GM19043 (cell line): ENCODE measurements at regions not wholly inside any gene's neighbourhood (a gene's known extent, or its start where the extent isn't known, plus 50 kb on each side); places are given as distances from the start of the nearest gene placed in this dataset.
"Not testable (repeated sequence)": the region's sequence is repeated elsewhere in the genome, so short reads cannot be mapped to it uniquely, and the experiment has no call there.

Source experiments
- ATAC-seq: cut with Tn5 transposase; IDR thresholded peaks from one replicate; pipeline ENCODE4 v1.9.1; 2021; ENCODE audit warnings: low read depth; ENCODE audit not compliant: unreplicated experiment

DNA sequence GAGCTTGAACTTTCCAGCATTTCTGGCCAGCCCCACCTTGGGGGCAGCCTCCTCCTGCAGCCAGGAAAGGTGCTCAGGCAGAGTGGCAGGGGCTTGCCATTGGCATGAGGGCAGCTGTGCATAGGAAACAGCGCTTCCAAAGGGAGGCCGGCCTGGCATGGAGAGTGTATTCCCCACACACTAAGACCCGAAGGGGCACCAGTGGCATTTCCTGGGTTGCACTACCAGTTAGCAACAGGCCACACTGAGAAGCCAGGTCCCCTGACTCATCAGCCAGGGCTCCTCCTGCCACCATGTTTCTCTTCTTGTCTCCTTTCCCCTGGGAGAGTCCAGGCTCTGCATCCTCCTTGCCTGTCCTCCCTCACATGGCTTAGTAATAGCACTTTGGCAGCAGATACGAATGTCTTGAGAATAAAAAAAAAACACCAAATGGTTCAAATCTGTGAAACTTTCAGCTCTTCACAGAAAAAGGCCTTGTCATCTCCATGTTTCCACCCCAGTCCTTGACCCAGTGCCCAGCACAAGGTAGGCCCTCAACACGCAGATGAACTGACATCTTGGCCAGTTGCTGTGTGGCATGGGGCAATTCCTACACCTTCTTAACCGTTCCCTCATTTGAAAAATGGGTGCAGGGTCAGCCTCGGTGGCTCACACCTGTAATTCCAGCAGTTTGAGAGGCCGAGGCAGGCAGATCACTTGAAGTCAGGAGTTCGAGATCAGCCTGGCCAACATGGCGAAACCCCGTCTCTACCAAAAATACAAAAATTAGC is 180.4 kb downstream of the SMAD6 start:
- no peak for ATAC-seq

DNA sequence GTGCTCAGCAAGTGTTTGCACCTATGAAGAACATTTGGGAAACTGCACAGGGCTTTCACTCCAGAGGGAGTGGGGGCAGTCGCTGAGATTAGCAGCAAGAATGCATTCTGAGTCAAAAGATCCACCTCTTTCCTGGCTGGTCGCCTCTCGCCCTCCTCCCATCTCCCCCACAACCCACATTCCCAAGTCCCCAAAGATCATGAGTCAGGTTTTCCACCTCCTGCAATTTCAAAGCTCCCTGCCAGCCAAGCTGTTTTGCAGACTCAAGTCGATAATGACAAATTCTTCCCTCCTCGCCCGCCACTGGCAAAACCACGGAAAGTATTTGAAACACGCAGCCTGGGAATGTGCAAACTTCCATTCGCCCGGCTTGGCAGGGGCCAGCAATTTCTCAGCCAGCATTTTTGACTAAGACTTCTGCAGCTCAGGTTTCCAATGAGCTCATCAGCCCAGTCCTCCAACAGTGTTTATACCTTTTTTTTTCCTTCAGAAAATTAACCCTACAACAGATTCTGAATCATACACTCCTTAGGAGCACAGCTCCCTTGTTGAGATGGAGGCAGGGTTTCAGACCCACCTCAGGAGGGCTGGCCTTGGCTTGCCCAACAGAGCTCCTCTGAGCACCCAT is 181.4 kb downstream of the SMAD6 start:
- ATAC-seq, result no peak

DNA sequence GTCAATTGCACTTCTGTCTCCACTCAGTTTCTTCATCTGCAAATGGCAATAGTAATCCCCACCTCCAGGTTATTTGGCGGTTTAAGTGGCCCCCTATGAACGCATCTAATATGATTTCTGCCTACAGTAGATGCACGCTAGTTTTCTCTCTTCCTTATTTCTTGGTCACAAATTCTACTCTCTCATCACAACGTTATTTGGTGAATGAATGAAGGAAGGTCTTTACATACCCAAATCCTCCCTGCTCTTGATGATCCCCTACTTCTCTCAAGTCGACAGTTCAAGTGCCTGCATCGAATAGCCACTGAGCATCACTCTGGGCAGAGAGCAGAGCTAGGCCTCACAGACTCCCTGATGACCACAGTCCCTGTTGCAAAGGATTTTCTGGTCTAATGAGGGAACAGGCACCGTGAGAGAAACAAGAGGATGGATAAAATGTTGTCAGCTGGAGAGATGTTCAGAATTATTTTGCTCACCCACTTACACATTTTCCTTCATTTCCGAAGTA is 181.2 kb upstream of the SMAD3 start:
- no peak for ATAC-seq

DNA sequence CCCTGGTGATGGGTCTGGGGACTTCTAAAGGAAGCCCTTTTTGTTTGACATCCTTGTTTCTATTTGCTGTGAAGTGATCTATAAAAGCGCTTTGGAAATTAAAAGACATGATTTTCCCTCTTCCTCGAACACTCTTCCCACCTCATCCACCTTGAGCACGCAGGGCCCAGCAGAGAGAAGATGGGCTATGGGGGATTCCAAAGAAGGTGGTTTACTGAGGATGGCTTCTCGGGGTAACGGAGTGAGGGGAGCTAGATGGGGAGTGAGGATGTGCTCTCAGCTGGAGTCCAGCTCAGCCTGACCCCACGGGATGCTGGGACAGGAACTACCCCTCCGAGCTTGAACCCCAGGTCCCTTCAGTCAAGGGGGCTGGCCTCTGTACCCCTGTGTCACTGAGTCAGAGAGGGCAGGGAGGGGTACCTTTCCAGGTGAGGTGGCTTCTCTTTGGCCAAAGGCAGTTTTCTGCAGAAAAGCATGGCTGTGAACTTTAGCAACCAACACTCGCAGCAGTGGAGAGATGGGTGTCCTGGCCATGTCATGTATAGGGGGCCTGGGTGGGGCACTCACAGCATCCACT is 180.7 kb upstream of the SMAD3 start:
- ATAC-seq, result no peak

DNA sequence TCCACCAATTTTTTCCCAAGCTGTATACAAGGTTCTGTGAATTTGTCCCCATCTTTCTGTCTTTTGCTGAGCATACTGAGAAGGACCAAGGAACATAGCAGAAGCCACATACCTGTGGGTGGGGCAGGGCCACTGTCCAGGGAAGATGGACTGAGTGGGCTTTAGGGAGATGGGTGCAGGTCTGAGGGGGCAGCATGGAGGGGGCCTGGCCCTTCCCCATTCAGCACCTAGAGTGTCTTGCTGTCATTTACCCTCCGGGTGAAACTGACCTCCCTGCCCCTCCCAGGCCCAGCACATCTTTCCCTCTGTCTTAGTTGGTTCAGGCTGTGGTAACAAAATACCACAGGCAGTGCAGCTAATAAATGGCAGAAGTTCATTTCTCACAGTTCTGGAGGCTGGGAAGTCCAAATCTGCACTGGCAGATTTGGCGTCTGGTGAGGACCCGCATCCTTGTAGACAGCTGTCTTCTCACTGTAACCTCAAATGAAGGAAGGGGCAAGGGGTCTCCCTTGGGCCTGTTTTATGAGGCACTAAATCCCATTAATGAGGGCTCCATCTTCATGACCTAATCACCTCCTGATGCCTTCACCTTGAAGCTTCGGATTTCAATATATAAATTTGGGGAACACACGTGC is 180.0 kb upstream of the SMAD3 start:
- ATAC-seq, result no peak

DNA sequence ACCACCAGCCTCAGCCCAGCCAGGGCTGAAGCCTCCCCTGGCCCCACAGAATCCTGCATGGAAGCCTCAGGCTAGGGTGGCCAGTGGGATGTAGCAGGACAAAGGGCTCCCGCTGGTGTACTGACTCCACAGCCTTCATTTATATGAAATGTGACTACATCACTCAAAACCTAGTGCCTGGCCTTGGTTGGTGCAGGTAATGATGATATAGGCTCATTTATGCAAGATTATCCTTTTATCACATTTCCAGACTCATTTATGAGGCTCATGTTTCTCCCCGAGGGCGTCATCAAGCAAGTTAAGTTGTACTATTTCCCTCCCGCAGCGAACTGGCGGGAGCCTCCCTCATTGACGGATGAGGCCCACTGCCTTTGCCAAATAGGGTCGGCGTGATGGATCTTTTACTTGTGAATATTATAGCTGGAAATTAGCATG is 179.1 kb upstream of the SMAD3 start:
- no peak for ATAC-seq

DNA sequence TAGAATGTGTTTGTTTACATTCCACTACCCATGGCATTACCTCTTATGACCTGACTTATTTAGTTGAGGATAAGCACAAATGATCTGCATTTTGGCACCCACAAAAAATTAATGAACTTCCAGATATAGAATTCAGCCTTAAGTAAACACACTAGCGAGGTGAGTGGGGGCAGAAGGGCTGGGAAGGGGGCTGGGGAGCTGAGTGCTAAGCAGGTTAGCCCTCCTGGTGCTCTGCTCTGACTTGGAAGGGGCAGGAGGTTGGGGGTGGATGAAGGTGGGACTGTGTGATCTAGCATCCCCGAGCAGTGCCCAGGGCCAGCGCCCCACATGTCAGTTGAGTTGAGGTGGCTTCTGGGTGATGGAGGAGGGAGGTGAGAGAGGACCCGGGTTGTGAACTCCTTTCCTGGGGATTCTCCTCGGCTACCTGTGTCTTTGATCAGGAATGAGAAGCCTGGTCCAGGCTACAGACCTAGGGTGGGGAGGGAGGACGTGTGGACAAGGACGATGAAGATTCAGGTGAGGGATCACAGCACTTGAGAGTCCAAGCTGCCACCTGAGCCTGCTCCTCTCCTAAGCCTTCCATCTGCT is 178.6 kb upstream of the SMAD3 start:
- ATAC-seq, result no peak

DNA sequence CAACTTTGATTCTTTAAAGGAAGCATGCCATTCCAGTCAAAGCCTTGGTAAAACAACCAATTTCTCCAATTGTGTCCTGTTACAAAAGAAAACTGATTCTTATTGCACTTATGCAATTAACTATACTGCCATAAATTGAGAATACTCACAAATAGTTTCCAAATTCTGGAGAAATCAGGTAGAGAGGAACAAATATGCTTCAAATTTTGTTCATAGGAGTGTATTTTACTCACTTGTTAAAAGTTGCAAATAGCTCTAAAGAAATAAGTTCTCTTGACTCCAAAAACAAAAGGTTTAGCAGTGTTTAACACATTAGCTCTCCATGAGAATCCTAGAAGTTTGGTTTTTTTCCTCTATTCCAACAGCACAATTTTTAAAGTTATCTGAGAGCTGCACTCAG is 176.1 kb upstream of the SMAD3 start:
- not testable (repeated sequence) for ATAC-seq

DNA sequence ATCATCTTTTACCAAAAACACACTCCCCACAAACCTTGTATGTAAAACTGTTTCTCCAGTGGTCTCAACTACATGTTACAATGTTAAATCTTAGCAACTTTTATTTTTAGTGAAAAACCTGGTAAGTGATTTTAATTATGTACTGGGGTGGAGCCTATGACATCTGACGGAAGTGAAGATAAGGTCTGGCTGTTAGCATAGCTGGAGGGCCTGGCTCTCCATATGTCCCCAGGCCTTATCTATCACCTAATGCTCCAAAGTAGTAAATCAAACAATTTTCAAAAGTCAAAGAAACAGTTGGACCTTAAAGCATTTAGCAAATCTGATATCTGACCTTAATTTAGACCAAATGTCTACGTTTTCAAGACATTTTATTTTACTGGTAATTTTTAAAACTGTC is 173.6 kb upstream of the SMAD3 start:
- no peak for ATAC-seq

DNA sequence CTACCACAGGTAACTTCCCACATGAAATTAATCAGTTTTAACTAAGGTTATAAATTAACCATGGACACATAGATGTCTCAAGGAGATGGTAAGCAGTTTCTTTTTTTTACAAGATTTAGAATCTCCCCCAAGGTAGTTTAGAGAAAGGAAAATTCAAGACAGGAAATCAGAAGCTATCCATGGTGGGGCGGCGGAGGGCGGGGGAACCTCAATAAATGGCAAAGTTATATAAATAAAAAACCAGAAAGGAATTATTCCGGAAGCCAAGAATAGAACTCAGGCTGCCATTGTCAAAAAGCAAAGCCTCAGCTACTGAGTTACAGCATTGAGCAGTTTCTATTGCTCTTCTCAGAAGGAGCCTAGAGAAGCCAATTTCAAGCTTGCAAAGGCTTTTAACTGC is 172.1 kb upstream of the SMAD3 start:
- ATAC-seq, result no peak

DNA sequence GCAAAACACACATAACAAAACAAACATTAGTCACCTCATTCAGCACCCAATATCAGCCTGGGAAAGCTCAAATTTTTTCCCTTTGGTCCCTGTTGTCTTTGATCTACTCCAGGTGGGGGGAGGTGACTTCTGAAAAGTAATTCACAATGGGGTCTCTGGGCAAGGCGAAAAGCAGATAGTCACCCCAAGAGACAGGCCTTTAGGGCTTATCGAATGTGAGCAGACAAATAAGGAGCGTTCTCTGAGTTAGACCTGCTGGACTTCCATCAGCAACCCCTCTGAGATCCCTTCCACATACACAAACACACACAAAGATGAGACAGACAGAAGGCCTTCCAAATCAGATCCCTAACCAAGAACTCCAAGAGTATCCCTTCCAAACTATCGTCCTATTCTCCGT is 171.0 kb upstream of the SMAD3 start:
- ATAC-seq, result no peak

DNA sequence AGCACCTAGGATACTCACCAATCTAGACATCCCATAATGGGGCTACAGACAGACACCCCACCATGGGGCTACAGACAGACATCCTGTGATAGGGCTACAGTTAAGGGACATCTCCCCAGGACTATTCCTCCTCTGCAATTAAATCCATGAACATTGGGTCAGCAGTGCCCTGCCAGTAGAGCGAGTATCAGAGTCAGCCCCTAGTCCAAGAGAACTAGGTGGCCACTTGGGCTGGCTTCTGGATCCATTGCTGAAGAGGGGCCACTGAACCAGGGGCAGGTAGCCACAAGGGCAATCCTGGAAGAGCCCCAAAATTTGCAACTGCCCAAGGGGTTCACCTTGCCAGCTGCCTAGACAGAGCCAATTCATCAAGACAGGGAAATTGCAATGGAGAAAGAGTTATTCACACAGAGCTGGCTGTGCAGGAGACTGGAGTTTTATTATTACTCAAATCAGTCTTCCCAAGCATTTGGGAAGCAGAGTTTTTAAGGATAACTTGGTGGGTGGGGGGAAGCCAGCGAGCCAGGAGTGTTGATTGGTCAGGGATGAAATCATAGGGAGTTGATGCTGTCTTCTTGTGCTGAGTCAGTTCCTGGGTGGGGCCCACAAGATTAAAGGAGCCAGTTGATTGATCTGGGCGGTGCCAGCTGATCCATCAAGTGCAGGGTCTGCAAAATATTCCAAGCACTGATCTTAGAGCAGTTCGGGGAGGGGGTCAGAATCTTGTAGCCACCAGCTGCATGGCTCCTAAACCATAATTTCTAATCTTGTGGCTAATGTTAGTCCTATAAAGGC is 170.2 kb upstream of the SMAD3 start:
- ATAC-seq, result no peak

DNA sequence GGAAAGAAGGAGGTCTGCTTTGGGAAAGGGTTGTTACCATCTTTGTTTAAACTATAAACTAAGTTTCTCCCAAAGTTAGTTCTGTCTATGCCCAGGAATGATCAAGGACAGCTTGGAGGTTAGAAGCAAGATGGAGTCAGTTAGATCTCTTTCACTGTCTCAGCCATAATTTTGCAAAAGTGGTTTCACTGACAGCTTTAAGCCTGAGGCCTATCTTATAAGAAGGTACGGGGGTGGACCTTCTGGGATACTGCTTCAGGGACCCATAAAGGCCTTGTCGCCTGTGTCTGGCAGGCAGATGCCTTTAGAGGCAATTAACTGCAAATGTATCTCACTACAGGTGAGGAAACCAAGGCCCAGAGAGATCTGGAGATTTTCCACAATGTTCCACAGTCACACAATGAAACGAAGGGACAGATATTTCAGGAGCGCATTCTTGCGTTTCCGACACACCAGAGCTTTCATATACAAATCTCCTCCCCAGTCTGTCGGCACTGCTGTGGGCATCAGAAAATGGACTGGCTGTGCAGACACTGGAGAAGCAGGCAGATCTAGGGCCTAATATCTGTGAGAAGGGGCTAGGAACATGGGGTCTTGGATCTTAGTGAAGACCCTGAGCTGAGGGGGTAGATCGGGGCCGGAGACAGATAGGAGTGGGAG is 169.5 kb upstream of the SMAD3 start:
- ATAC-seq, result no peak

DNA sequence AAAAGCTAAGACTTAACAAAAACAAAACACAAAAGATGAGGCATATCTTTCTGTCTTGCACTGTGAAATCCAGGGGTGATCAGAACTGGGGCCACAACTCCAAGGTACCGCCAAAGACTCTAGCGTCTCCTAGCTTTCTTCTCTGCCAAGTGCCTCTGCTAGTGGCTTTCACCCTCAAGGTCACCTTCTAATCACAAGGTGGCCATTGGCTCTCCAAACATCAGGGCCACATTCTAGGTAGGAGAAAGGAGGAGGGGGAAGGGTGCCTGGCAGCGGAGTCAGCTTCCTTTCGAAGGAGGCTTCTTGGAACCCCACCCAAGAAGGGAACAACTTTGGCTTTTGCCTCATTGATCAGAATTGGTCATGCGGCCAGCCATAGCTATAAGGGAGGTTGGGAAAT is 168.8 kb upstream of the SMAD3 start:
- ATAC-seq, result no peak

DNA sequence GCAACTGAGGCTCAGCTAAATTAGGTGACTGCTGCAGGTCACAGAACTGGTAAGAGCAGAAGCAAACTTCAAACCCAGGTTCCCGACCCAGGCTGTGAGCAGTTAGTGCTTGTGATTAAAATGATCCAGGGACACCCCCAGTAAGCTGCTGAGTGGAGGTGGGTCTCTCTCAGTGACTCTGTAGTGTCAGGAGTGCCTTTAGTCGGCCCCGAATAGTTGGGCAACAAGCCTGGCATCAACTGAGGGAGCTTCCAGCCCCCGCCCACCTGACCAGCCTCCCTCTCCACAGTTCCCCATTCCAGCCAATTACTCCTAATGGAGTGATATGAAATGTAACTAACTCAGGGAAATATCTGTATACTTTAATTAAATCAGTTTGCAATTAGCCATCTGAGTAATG is 168.0 kb upstream of the SMAD3 start:
- ATAC-seq, result no peak

DNA sequence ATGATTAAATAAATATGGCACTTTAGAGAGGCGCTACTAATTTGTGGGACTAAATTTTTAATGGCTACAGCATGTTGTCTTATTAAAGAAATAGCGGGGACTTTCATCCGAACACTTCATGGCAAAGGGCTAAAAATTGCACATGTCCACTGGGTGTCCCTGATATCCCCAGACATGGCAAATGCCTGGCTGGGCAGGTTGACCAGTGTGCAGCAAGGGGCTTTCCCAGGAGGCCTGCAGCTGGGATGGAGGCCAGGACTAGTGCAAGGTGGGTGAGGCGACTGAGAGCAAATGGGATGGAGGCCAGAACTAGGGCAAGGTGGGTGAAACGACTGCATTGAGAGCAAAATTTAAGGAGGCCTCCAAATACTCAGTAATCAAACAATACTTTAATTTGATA is 167.4 kb upstream of the SMAD3 start:
- ATAC-seq, result no peak

DNA sequence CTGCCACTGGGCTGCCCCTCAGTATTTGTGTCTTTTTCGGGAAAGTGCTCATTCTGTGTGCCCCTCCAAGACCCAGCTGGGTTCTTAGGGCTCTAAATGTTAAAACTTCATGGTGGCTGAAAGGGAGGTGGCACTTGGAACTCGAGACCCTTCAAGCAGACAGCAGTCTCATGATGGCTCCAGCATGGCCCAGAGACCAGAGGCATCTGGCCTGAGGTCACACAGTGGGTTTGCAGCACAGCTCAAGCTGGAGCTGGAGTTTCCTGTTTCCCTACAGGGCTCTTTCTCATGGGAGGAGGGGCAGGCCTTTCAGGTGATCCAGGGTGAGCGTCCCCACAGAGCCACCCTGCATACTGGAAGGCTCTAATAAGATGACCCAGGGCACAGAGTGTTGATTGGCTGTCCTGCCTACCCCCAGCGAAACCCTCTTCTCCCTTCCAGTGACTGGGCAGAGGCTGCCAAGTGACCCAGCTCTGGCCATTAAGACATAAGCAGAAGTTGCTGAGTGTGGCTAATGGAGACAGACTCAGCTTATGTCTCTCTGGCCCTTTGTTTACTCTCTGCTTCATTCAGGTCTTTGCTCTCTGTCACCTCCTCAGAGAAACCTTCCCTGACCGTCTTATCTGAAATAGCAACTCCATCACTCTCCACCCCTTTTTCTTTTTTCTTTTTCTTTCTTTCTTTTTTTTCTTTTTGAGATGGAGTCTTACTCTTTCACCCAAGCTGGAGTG is 166.6 kb upstream of the SMAD3 start:
- no peak for ATAC-seq

DNA sequence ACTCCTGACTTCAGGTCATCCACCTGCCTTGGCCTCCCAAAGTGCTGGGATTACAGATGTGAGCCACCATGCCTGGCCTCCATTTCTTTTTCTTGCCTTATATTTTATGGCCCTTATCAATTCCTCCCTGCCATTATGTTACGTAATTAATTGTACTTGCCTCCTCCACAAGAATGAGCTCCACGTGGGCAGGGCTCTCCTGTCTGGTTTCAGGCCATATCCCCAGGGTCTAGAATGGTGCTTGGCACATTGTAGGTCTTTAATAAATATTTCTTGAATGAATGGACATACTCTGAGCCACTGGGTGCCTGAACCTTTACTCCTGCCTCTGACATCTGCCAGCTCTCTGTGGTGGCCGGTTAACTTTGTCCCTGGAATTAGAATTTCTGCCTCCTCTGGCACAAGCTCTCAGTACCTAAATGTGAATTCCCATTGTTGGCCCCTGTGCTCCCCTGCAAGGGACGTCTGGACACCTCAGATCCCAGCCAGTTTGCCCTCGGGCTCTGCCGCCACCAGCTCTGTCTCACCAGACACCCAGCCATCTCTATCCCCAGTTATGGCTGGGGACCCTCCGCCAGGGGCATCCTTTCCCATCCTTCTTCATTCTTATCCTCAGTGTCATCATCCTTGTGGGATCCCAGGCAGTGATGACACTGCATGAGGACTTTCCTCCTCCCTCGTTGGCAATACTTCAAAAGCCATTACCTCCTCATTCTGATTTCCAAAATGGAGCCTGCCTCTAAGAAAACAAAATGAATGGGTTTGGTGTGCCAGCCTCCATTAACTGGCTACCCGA is 165.6 kb upstream of the SMAD3 start:
- no peak for ATAC-seq
